ENCODE measurements at regions not wholly inside any gene's neighbourhood (a gene's known extent, or its start where the extent isn't known, plus 50 kb on each side); places are given as distances from the start of the nearest gene placed in this dataset.

DNA sequence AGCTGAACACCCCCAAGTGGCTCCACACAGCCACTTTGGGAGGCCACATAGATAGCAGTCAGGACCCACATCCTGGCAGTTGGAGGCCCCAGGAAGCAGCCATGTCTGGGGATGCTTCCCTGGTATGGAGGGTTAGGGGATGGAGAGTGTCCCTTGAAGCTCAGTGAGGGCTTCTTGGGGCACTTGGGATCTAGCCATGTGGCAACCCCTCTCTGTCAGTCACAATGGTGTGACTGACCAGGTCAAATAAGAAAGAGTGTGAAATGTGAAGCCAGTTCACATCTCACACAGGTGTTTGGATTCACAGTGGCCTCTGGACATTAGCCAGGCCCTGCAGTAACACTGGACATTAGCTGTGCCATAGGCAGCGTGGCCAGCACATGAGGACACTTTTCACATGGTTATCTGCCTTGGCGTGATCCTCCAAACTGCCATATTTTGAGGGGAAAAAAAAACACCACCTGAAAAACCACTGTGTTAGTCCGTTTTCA is 53.9 kb upstream of the IL17B start:
- Histone ChIP-seq H3K27me3 (ENCODE audit: insufficient read depth) (no peaks in the 10 kb centered on the region), H3K79me2 (ENCODE audit: insufficient read depth) (no peaks in the 10 kb centered on the region), H3F3A (replicated peaks; ENCODE audit: insufficient read depth) (peaks cover 57% of the 10 kb centered on the region), H2AFZ (ENCODE audit: low read depth) (no peak overlapping the region), H3K9me3 (no peaks in the 10 kb centered on the region), H3K4me2 (no peak overlapping the region), H4K20me1 (ENCODE audit: insufficient read depth) (no peaks in the 10 kb centered on the region), H3K9me2 (no peaks in the 10 kb centered on the region), H3K27ac (ENCODE audit: low read depth in 2 of 2, low read length in 1 of 2) (peak overlapping the region; percentile 10 to 54; a peak in 2 of 4 replicates), H3K36me3 (replicated peaks in 1 of 2; ENCODE audit: control insufficient read depth in 1 of 2, insufficient read depth in 2 of 2, low read length in 1 of 2) (peaks cover 3 to 28% of the 10 kb centered on the region in 2 experiments), H3K4me3 (ENCODE audit: low read depth in 2 of 2, low read length in 1 of 2) (no peak overlapping the region), H3K4me1 (ENCODE audit: control insufficient read depth in 1 of 2, insufficient read depth in 2 of 2, low read depth in 1 of 2, low read length in 1 of 2) (peaks cover 0 to 27% of the 10 kb centered on the region in 2 experiments; a peak in 1 of 4 replicates), H3K9ac (no peak overlapping the region)
- CTCF ChIA-PET: interaction anchor here (1.2 to 52.5 kb wide), 21 partner anchors 11 to 186 kb away, joined by 3 to 1751 read pairs (median 5); partner anchors contain the start of genes CSNK1A1, IL17B and PCYOX1L
- 82% methylated on average over 3 of the region's 3 CpGs for WGBS (ENCODE audit: low lambda C conversion rate)
- DNase-seq: no peak
- POLR2A ChIA-PET: interaction anchor here (0.7 to 4.7 kb wide), 8 partner anchors 10 to 130 kb away, joined by 3 to 49 read pairs (median 4); no protein-coding TSS in a partner anchor
- TF ChIP-seq, protein P1, sequence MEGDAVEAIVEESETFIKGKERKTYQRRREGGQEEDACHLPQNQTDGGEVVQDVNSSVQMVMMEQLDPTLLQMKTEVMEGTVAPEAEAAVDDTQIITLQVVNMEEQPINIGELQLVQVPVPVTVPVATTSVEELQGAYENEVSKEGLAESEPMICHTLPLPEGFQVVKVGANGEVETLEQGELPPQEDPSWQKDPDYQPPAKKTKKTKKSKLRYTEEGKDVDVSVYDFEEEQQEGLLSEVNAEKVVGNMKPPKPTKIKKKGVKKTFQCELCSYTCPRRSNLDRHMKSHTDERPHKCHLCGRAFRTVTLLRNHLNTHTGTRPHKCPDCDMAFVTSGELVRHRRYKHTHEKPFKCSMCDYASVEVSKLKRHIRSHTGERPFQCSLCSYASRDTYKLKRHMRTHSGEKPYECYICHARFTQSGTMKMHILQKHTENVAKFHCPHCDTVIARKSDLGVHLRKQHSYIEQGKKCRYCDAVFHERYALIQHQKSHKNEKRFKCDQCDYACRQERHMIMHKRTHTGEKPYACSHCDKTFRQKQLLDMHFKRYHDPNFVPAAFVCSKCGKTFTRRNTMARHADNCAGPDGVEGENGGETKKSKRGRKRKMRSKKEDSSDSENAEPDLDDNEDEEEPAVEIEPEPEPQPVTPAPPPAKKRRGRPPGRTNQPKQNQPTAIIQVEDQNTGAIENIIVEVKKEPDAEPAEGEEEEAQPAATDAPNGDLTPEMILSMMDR (IDR thresholded peaks at IDR 0.05): no peak
- TF ChIP-seq SIN3A (IDR thresholded peaks at IDR 0.05; ENCODE audit: borderline replicate concordance, low read depth, low read length): 0 out of 2 replicates have a peak, but pooled peaks have one; percentile 21

DNA sequence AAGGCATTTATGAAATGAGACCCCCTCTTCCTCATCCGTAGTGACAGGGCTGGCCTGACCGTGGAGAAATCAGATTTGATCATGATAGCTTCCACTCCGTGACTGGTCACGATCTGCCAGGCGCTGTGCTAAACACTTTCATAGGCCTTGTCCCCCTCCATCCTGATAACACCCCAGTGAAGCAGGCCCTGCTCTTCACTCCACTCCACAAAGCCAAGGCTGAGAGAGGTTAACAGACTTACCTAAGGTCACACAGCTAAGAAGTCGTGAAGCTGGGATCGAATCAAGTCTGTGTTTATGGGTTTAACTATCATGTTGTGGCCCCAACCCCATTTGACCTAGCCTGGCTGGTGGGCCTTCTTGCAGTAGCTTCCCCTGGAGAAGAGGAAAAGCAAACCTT is 53.3 kb upstream of the IL17B start:
- POLR2A ChIA-PET: interaction anchor here (0.7 to 4.7 kb wide), 4 partner anchors 10 to 112 kb away, joined by 3 to 49 read pairs (median 22); no protein-coding TSS in a partner anchor

DNA sequence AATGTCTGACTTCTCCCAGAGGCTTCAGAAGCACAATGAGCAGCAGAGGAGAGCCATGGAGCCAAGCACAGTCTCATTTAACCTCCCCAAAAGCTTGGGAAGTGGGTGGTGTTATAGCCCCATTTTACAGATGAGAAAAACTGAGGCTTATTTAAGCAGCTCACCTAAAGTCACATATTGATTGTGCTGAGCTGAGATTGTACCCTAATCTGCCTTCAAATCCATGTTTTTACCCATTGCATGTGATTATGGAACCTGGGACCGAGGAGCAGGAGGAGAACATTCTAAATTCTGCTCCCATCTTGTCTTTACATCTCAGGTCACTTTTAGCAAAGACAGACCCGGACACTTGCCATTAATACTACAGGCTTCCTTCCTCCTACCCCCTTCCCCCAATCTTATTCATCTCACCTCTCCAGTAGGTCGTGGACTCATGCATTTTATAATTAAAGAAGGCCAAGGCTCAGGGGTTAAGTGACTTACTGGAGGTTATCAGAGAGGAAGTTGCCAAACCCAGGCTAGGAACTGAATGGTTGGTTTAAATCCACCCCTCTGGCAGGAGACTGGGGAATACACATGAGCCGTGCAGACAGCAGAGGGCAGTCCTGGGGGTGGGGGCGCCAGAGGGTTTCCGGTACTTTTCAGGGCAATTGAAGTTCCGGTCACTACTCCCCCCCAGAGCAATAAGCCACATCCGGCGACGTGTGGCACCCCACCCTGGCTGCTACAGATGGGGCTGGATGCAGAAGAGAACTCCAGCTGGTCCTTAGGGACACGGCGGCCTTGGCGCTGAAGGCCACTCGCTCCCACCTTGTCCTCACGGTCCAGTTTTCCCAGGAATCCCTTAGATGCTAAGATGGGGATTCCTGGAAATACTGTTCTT is 51.0 kb upstream of the IL17B start:
- no peak for DNase-seq
- peak overlapping the region; percentile 46 to 74; a peak in 3 of 4 replicates for H3K27ac ChIP-seq (ENCODE audit: low read depth in 2 of 2, low read length in 1 of 2)
- TF ChIP-seq SMC3 (IDR thresholded peaks at IDR 0.05; ENCODE audit: low read depth, low read length) (no peak), RAD21 (IDR thresholded peaks at IDR 0.05; ENCODE audit: low read length) (no peak), EZH2phosphoT487 (IDR thresholded peaks at IDR 0.05; ENCODE audit: borderline replicate concordance, low read depth) (no peak)
- TF ChIP-seq, protein P1 (IDR thresholded peaks at IDR 0.05): peak; percentile 30; the same call in 1 of the 2 replicates
- 84% methylated on average over 9 of the region's 15 CpGs for WGBS (ENCODE audit: low lambda C conversion rate)
- H4K20me1 ChIP-seq (ENCODE audit: insufficient read depth): no peaks in the 10 kb centered on the region
- ChIA-PET POLR2A (interaction anchor here (1.0 to 2.3 kb wide), 3 partner anchors 44 to 484 kb away, joined by 3 to 8 read pairs (median 4); no protein-coding TSS in a partner anchor), CTCF (interaction anchor here (0.7 to 52.5 kb wide), 10 partner anchors 9 to 121 kb away, joined by 3 to 1751 read pairs (median 4); partner anchors contain the start of genes CSNK1A1, IL17B and PCYOX1L)
- H3K4me2 ChIP-seq: no peak overlapping the region
- H3K9me2 ChIP-seq: no peaks in the 10 kb centered on the region
- H3K27me3 ChIP-seq (ENCODE audit: insufficient read depth): no peaks in the 10 kb centered on the region
- H3F3A ChIP-seq (replicated peaks; ENCODE audit: insufficient read depth): peaks cover 73% of the 10 kb centered on the region
- no peak overlapping the region for H3K9ac ChIP-seq
- H3K79me2 ChIP-seq (ENCODE audit: insufficient read depth): no peaks in the 10 kb centered on the region
- no peaks in the 10 kb centered on the region for H3K9me3 ChIP-seq
- no peak overlapping the region for H2AFZ ChIP-seq (ENCODE audit: low read depth)
- peaks cover 16 to 56% of the 10 kb centered on the region in 2 experiments for H3K36me3 ChIP-seq (replicated peaks in 1 of 2; ENCODE audit: control insufficient read depth in 1 of 2, insufficient read depth in 2 of 2, low read length in 1 of 2)
- no peak overlapping the region for H3K4me3 ChIP-seq (ENCODE audit: low read depth in 2 of 2, low read length in 1 of 2)
- H3K4me1 ChIP-seq (ENCODE audit: control insufficient read depth in 1 of 2, insufficient read depth in 2 of 2, low read depth in 1 of 2, low read length in 1 of 2): peaks cover 0 to 48% of the 10 kb centered on the region in 2 experiments; a peak in 2 of 4 replicates

More for the DNA sequence above, 53.3 kb upstream of the IL17B start:
- peak overlapping the region; percentile 10 to 54; a peak in 3 of 4 replicates for H3K27ac ChIP-seq (ENCODE audit: low read depth in 2 of 2, low read length in 1 of 2)
- H2AFZ ChIP-seq (ENCODE audit: low read depth): no peak overlapping the region
- no peak for TF ChIP-seq TCF12 (IDR thresholded peaks at IDR 0.05)
- no peak for TF ChIP-seq EZH2phosphoT487 (IDR thresholded peaks at IDR 0.05; ENCODE audit: borderline replicate concordance, low read depth)
- no peak for TF ChIP-seq JUND (IDR thresholded peaks at IDR 0.05)
- no peak for TF ChIP-seq RXRA (IDR thresholded peaks at IDR 0.05; ENCODE audit: borderline replicate concordance, low read depth)
- TF ChIP-seq RFX5 (IDR thresholded peaks at IDR 0.05; ENCODE audit: low read length): no peak
- no peaks in the 10 kb centered on the region for H4K20me1 ChIP-seq (ENCODE audit: insufficient read depth)
- H3K4me1 ChIP-seq (ENCODE audit: control insufficient read depth in 1 of 2, insufficient read depth in 2 of 2, low read depth in 1 of 2, low read length in 1 of 2): peaks cover 0 to 30% of the 10 kb centered on the region in 2 experiments; a peak in 1 of 4 replicates
- DNase-seq: no peak
- H3K79me2 ChIP-seq (ENCODE audit: insufficient read depth): no peaks in the 10 kb centered on the region
- peaks cover 60% of the 10 kb centered on the region for H3F3A ChIP-seq (replicated peaks; ENCODE audit: insufficient read depth)
- H3K27me3 ChIP-seq (ENCODE audit: insufficient read depth): no peaks in the 10 kb centered on the region
- CTCF ChIA-PET: interaction anchor here (1.0 to 52.5 kb wide), 15 partner anchors 10 to 186 kb away, joined by 3 to 1751 read pairs (median 4); partner anchors contain the start of genes IL17B and PCYOX1L
- H3K4me2 ChIP-seq: no peak overlapping the region
- no peak overlapping the region for H3K9ac ChIP-seq
- peaks cover 4 to 34% of the 10 kb centered on the region in 2 experiments for H3K36me3 ChIP-seq (replicated peaks in 1 of 2; ENCODE audit: control insufficient read depth in 1 of 2, insufficient read depth in 2 of 2, low read length in 1 of 2)
- H3K4me3 ChIP-seq (ENCODE audit: low read depth in 2 of 2, low read length in 1 of 2): no peak overlapping the region
- no peaks in the 10 kb centered on the region for H3K9me2 ChIP-seq
- H3K9me3 ChIP-seq: no peaks in the 10 kb centered on the region
- WGBS (ENCODE audit: low lambda C conversion rate): 92% methylated on average over 7 of the region's 7 CpGs
